ENCODE measurements at regions not wholly inside any gene's neighbourhood (a gene's known extent, or its start where the extent isn't known, plus 50 kb on each side); places are given as distances from the start of the nearest gene placed in this dataset.

GRCh38 chr20:55264703-55265239 is 740.5 kb downstream of the CBLN4 start:
- no peaks in the 10 kb centered on the region for H3K4me1 ChIP-seq (ENCODE audit: insufficient read depth, low read length)
- H3K27ac ChIP-seq (ENCODE audit: low read length) = no peak overlapping the region
- H3K9me3 ChIP-seq (ENCODE audit: insufficient read depth, low read depth, low read length) = no peaks in the 10 kb centered on the region
- no peaks in the 10 kb centered on the region for H3K27me3 ChIP-seq (ENCODE audit: insufficient read depth, low read length)
- H3K4me3 ChIP-seq (ENCODE audit: low read length) = no peak overlapping the region
- H3K9ac ChIP-seq (ENCODE audit: low read depth, low read length) = no peak overlapping the region
- H3K36me3 ChIP-seq (ENCODE audit: insufficient read depth, low read depth, low read length) = no peaks in the 10 kb centered on the region

GRCh38 chr20:55258559-55258958 is 746.8 kb downstream of the CBLN4 start:
- Histone ChIP-seq H3K27ac (ENCODE audit: low read length) (no peak overlapping the region), H3K36me3 (ENCODE audit: insufficient read depth, low read depth, low read length) (no peaks in the 10 kb centered on the region), H3K9ac (ENCODE audit: low read depth, low read length) (no peak overlapping the region), H3K4me1 (ENCODE audit: insufficient read depth, low read length) (no peaks in the 10 kb centered on the region), H3K4me3 (ENCODE audit: low read length) (no peak overlapping the region), H3K27me3 (ENCODE audit: insufficient read depth, low read length) (peaks cover 15% of the 10 kb centered on the region; the same call in 1 of the 2 replicates), H3K9me3 (ENCODE audit: insufficient read depth, low read depth, low read length) (no peaks in the 10 kb centered on the region)

DNA sequence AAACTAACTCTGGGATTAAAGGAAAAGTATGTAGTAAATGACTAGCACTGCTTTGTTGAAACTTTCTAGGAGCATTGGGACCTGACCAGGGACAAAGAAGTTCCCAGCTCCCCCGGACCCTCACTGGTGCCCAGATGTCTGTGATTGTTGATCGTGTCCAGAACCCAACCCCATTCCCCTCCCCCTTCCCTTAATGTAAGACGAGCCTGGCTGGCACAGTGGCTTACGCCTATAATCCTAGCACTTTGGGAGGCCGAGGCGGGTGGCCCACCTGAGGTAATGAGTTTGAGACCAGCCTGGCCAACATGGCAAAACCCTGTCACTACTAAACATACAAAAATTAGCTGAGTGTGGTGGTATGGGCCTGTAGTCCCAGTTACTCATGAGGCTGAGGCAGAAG is 750.3 kb downstream of the CBLN4 start:
- no peaks in the 10 kb centered on the region for H3K4me1 ChIP-seq (ENCODE audit: insufficient read depth, low read length)
- no peaks in the 10 kb centered on the region for H3K9me3 ChIP-seq (ENCODE audit: insufficient read depth, low read depth, low read length)
- no peaks in the 10 kb centered on the region for H3K36me3 ChIP-seq (ENCODE audit: insufficient read depth, low read depth, low read length)
- H3K27ac ChIP-seq (ENCODE audit: low read length) = no peak overlapping the region
- H3K27me3 ChIP-seq (ENCODE audit: insufficient read depth, low read length) = peaks cover 27% of the 10 kb centered on the region; the same call in 1 of the 2 replicates
- no peak overlapping the region for H3K4me3 ChIP-seq (ENCODE audit: low read length)
- no peak overlapping the region for H3K9ac ChIP-seq (ENCODE audit: low read depth, low read length)

- peaks cover 27% of the 10 kb centered on the region; the same call in 1 of the 2 replicates for H3K27me3 ChIP-seq (ENCODE audit: insufficient read depth, low read length)
- no peak overlapping the region for H3K4me3 ChIP-seq (ENCODE audit: low read length)
- no peaks in the 10 kb centered on the region for H3K36me3 ChIP-seq (ENCODE audit: insufficient read depth, low read depth, low read length)
- no peaks in the 10 kb centered on the region for H3K4me1 ChIP-seq (ENCODE audit: insufficient read depth, low read length)
- H3K27ac ChIP-seq (ENCODE audit: low read length) = no peak overlapping the region
- no peaks in the 10 kb centered on the region for H3K9me3 ChIP-seq (ENCODE audit: insufficient read depth, low read depth, low read length)
- H3K9ac ChIP-seq (ENCODE audit: low read depth, low read length) = no peak overlapping the region
Measured at GRCh38 chr20:55253781-55254180, 751.5 kb downstream of the CBLN4 start.

GRCh38 chr20:55252521-55252920 is 752.8 kb downstream of the CBLN4 start:
- Histone ChIP-seq H3K36me3 (ENCODE audit: insufficient read depth, low read depth, low read length) (no peaks in the 10 kb centered on the region), H3K4me3 (ENCODE audit: low read length) (no peak overlapping the region), H3K9me3 (ENCODE audit: insufficient read depth, low read depth, low read length) (no peaks in the 10 kb centered on the region), H3K27me3 (ENCODE audit: insufficient read depth, low read length) (peaks cover 27% of the 10 kb centered on the region; the same call in 1 of the 2 replicates), H3K27ac (ENCODE audit: low read length) (no peak overlapping the region), H3K4me1 (ENCODE audit: insufficient read depth, low read length) (no peaks in the 10 kb centered on the region), H3K9ac (ENCODE audit: low read depth, low read length) (no peak overlapping the region)

- Histone ChIP-seq H3K4me3 (ENCODE audit: low read length) (no peak overlapping the region), H3K27ac (ENCODE audit: low read length) (no peak overlapping the region), H3K9me3 (ENCODE audit: insufficient read depth, low read depth, low read length) (no peaks in the 10 kb centered on the region), H3K9ac (ENCODE audit: low read depth, low read length) (no peak overlapping the region), H3K36me3 (ENCODE audit: insufficient read depth, low read depth, low read length) (no peaks in the 10 kb centered on the region), H3K27me3 (ENCODE audit: insufficient read depth, low read length) (peaks cover 21% of the 10 kb centered on the region; the same call in 1 of the 2 replicates), H3K4me1 (ENCODE audit: insufficient read depth, low read length) (no peaks in the 10 kb centered on the region)
Measured at GRCh38 chr20:55251170-55251569, 754.1 kb downstream of the CBLN4 start.

GRCh38 chr20:55242853-55243252 is 762.5 kb downstream of the CBLN4 start:
- no peaks in the 10 kb centered on the region for H3K4me1 ChIP-seq (ENCODE audit: insufficient read depth, low read length)
- no peaks in the 10 kb centered on the region for H3K27me3 ChIP-seq (ENCODE audit: insufficient read depth, low read length)
- no peak overlapping the region for H3K4me3 ChIP-seq (ENCODE audit: low read length)
- no peaks in the 10 kb centered on the region for H3K36me3 ChIP-seq (ENCODE audit: insufficient read depth, low read depth, low read length)
- H3K9me3 ChIP-seq (ENCODE audit: insufficient read depth, low read depth, low read length) = no peaks in the 10 kb centered on the region
- no peak overlapping the region for H3K27ac ChIP-seq (ENCODE audit: low read length)
- H3K9ac ChIP-seq (ENCODE audit: low read depth, low read length) = no peak overlapping the region

GRCh38 chr20:55239269-55239668 is 763.9 kb downstream of the DOK5 start:
- no peaks in the 10 kb centered on the region for H3K4me1 ChIP-seq (ENCODE audit: insufficient read depth, low read length)
- H3K9ac ChIP-seq (ENCODE audit: low read depth, low read length) = no peak overlapping the region
- peaks cover 8% of the 10 kb centered on the region; the same call in 1 of the 2 replicates for H3K9me3 ChIP-seq (ENCODE audit: insufficient read depth, low read depth, low read length)
- H3K36me3 ChIP-seq (ENCODE audit: insufficient read depth, low read depth, low read length) = no peaks in the 10 kb centered on the region
- H3K27ac ChIP-seq (ENCODE audit: low read length) = no peak overlapping the region
- no peaks in the 10 kb centered on the region for H3K27me3 ChIP-seq (ENCODE audit: insufficient read depth, low read length)
- no peak overlapping the region for H3K4me3 ChIP-seq (ENCODE audit: low read length)

- H3K9me3 ChIP-seq (ENCODE audit: insufficient read depth, low read depth, low read length) = peaks cover 8% of the 10 kb centered on the region; the same call in 1 of the 2 replicates
- no peak overlapping the region for H3K4me3 ChIP-seq (ENCODE audit: low read length)
- no peak overlapping the region for H3K27ac ChIP-seq (ENCODE audit: low read length)
- H3K36me3 ChIP-seq (ENCODE audit: insufficient read depth, low read depth, low read length) = no peaks in the 10 kb centered on the region
- H3K27me3 ChIP-seq (ENCODE audit: insufficient read depth, low read length) = no peaks in the 10 kb centered on the region
- no peaks in the 10 kb centered on the region for H3K4me1 ChIP-seq (ENCODE audit: insufficient read depth, low read length)
- no peak overlapping the region for H3K9ac ChIP-seq (ENCODE audit: low read depth, low read length)
Measured at GRCh38 chr20:55232647-55233046, 757.3 kb downstream of the DOK5 start.

DNA sequence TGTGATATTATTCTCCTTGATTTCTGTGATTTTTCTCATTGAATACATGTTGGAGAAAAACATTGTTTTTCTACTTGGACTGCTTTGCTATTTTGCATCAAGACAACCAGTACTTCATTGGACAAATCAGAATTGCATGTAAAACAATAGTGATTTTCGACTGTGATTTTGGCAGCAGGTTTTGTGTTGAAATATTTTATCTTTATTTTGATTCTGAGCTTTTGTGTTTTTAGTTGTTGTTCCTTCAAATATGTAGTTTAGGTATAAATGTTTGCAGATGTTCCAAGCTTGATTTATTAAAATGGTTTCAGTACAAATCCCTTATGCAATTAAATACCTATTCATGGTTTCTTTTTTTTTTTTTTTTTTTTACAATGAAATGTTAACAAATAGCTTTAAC is 754.1 kb downstream of the DOK5 start:
- H3K4me3 ChIP-seq (ENCODE audit: low read length) = no peak overlapping the region
- peaks cover 15% of the 10 kb centered on the region; the same call in 1 of the 2 replicates for H3K9me3 ChIP-seq (ENCODE audit: insufficient read depth, low read depth, low read length)
- H3K4me1 ChIP-seq (ENCODE audit: insufficient read depth, low read length) = no peaks in the 10 kb centered on the region
- H3K27ac ChIP-seq (ENCODE audit: low read length) = no peak overlapping the region
- H3K36me3 ChIP-seq (ENCODE audit: insufficient read depth, low read depth, low read length) = no peaks in the 10 kb centered on the region
- H3K27me3 ChIP-seq (ENCODE audit: insufficient read depth, low read length) = no peaks in the 10 kb centered on the region
- no peak overlapping the region for H3K9ac ChIP-seq (ENCODE audit: low read depth, low read length)

- Histone ChIP-seq H3K36me3 (ENCODE audit: insufficient read depth, low read depth, low read length) (no peaks in the 10 kb centered on the region), H3K27me3 (ENCODE audit: insufficient read depth, low read length) (no peaks in the 10 kb centered on the region), H3K9me3 (ENCODE audit: insufficient read depth, low read depth, low read length) (no peaks in the 10 kb centered on the region), H3K27ac (ENCODE audit: low read length) (no peak overlapping the region), H3K9ac (ENCODE audit: low read depth, low read length) (no peak overlapping the region), H3K4me3 (ENCODE audit: low read length) (no peak overlapping the region), H3K4me1 (ENCODE audit: insufficient read depth, low read length) (no peaks in the 10 kb centered on the region)
Measured at GRCh38 chr20:55216525-55217242, 741.3 kb downstream of the DOK5 start.

DNA sequence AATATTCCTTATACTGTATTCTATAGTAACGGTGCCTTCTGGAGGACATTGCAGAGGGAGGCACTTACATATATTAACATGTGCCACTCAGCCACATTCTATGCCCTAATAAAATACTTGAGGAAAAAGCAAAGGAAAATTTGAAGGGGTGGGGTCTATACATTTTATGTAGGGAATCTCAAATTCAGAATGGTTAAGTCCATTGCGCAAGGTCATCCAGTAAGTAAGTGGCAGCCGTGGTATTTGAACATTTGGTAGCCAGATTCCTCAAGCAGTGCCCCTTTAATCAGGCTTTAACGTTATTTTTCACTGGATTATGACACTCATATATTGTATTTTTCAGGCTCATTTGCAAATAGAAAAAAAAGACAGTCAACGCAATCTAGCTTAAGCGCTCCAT is 738.3 kb downstream of the DOK5 start:
- H3K27ac ChIP-seq (ENCODE audit: low read length) = no peak overlapping the region
- no peak overlapping the region for H3K4me3 ChIP-seq (ENCODE audit: low read length)
- H3K4me1 ChIP-seq (ENCODE audit: insufficient read depth, low read length) = no peaks in the 10 kb centered on the region
- no peaks in the 10 kb centered on the region for H3K9me3 ChIP-seq (ENCODE audit: insufficient read depth, low read depth, low read length)
- no peaks in the 10 kb centered on the region for H3K27me3 ChIP-seq (ENCODE audit: insufficient read depth, low read length)
- H3K36me3 ChIP-seq (ENCODE audit: insufficient read depth, low read depth, low read length) = no peaks in the 10 kb centered on the region
- H3K9ac ChIP-seq (ENCODE audit: low read depth, low read length) = no peak overlapping the region

Data from iPS-20b (cell line).